Lower lobe of right lung (tissue), 2 donors: ENCODE measurements at regions not wholly inside any gene's neighbourhood (a gene's known extent, or its start where the extent isn't known, plus 50 kb on each side); places are given as distances from the start of the nearest gene placed in this dataset.

ENCODE experiments used
- ATAC-seq, 2 donors: fragments of 200-7000 bp; cut with Tn5 transposase; one replicate each; pipeline ENCODE4 v1.9.1; 2020 to 2022; ENCODE audit warnings: mild to moderate bottlenecking in 2 of 2, moderate library complexity in 2 of 2
- DNase-seq: peaks from one replicate; pipeline ENCODE4 v3.0.0-alpha.2; 2020
- H3K27ac ChIP-seq: fragments of 200-600 bp; one replicate; pipeline ENCODE4 v1.8.0; 2022
- H3K27me3 ChIP-seq: fragments of 200-600 bp; one replicate; pipeline ENCODE4 v1.8.0; 2022; ENCODE audit warnings: low read depth
- H3K36me3 ChIP-seq: fragments of 200-600 bp; one replicate; pipeline ENCODE4 v1.8.0; 2022; ENCODE audit warnings: mild to moderate bottlenecking
- H3K4me1 ChIP-seq: fragments of 200-600 bp; one replicate; pipeline ENCODE4 v1.8.0; 2022
- H3K4me3 ChIP-seq: fragments of 200-600 bp; one replicate; pipeline ENCODE4 v1.8.0; 2022; ENCODE audit warnings: mild to moderate bottlenecking
- H3K9me3 ChIP-seq: fragments of 200-600 bp; one replicate; pipeline ENCODE4 v1.8.0; 2022
- intact Hi-C: fragments of 100-400 bp; cut with DNase I; formaldehyde crosslinking; loops from one replicate; pipeline ENCODE4 v1.11.0; 2022
- TF ChIP-seq, protein P1 (sequence below): fragments of 200-600 bp; IDR thresholded peaks from one replicate; pipeline ENCODE4 v1.8.0; 2022; ENCODE audit warnings: antibody characterized with exemption, mild to moderate bottlenecking
- donor health status: DM: no; HTN: yes; CAD: no; lungs with severe emphysema.

DNA sequence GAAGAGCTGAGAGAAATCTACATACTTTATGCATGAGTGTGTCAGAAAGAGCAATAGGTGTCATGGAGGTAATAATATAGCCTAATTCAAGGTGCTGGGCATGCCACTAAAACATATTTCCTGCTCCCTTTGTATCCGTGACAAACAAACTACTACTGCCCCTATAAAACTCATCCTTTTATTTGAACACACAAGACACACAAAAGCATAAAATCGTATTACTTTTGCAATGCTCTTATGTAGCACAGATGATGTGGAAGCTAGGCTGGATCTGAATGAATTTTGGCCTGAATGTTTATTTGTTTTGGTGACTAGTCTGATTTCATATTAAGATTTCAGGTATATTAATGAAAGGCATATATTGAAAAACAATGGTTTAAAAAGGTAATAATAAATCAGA lies 239.3 kb upstream of the NEGR1 start:
- H3K27ac ChIP-seq, result no peak overlapping the region
- H3K36me3 ChIP-seq, result no peaks in the 10 kb centered on the region
- H3K4me3 ChIP-seq, result no peak overlapping the region
- TF ChIP-seq, protein P1, sequence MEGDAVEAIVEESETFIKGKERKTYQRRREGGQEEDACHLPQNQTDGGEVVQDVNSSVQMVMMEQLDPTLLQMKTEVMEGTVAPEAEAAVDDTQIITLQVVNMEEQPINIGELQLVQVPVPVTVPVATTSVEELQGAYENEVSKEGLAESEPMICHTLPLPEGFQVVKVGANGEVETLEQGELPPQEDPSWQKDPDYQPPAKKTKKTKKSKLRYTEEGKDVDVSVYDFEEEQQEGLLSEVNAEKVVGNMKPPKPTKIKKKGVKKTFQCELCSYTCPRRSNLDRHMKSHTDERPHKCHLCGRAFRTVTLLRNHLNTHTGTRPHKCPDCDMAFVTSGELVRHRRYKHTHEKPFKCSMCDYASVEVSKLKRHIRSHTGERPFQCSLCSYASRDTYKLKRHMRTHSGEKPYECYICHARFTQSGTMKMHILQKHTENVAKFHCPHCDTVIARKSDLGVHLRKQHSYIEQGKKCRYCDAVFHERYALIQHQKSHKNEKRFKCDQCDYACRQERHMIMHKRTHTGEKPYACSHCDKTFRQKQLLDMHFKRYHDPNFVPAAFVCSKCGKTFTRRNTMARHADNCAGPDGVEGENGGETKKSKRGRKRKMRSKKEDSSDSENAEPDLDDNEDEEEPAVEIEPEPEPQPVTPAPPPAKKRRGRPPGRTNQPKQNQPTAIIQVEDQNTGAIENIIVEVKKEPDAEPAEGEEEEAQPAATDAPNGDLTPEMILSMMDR, result no peak
- ATAC-seq (no peak), DNase-seq (no peak)
- H3K27me3 ChIP-seq, result no peaks in the 10 kb centered on the region
- intact Hi-C loops, result no loop called here
- no peaks in the 10 kb centered on the region for H3K9me3 ChIP-seq
- no peaks in the 10 kb centered on the region for H3K4me1 ChIP-seq

DNA sequence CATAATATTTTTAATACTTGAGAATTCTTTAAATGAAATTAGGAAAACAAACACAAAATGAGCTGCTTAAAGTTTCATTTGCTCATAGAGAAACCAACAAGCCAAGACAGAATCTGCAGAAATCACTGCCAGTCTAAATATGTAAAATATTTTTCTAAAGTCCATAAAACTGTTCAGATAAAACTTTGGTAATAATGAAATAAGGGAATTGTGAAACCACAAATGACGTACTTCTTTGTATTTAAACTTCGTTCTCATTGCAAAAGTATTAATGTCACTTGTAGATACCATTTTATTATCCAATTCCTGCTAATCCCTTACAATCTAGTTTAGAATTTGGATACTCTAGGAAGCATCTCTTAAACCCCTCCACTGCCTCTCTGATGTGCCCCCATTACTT lies 234.5 kb upstream of the NEGR1 start:
- no peak overlapping the region for H3K4me3 ChIP-seq
- H3K27me3 ChIP-seq, result no peaks in the 10 kb centered on the region
- no peaks in the 10 kb centered on the region for H3K4me1 ChIP-seq
- intact Hi-C loops, result no loop called here
- no peak for DNase-seq
- no peaks in the 10 kb centered on the region for H3K9me3 ChIP-seq
- H3K27ac ChIP-seq, result no peak overlapping the region
- no peaks in the 10 kb centered on the region for H3K36me3 ChIP-seq
- ATAC-seq, result no peak
- TF ChIP-seq, protein P1, result no peak

DNA sequence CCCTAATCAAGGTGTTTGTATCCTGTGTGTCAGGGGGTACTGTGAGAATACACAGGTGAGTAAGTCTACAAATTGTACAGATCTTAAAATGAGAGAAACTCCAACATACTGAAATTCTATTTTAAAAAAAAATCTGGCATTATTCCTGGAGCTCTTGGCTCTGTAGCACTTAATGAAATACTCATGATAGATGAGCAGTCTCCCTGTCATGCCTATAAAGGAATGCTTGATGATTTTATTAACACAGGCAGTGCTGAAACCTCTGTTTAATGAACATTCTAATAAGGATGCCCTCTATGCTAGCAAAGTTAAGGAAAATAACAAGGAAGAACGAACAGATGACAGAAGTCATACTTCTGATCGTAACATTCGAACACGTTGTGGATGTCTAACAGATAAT lies 233.9 kb upstream of the NEGR1 start:
- TF ChIP-seq, protein P1, result no peak
- Histone ChIP-seq H3K27me3 (no peaks in the 10 kb centered on the region), H3K36me3 (no peaks in the 10 kb centered on the region), H3K9me3 (no peaks in the 10 kb centered on the region), H3K4me1 (no peaks in the 10 kb centered on the region), H3K27ac (no peak overlapping the region), H3K4me3 (no peak overlapping the region)
- DNase-seq (no peak), ATAC-seq (no peak)
- intact Hi-C loops, result no loop called here

DNA sequence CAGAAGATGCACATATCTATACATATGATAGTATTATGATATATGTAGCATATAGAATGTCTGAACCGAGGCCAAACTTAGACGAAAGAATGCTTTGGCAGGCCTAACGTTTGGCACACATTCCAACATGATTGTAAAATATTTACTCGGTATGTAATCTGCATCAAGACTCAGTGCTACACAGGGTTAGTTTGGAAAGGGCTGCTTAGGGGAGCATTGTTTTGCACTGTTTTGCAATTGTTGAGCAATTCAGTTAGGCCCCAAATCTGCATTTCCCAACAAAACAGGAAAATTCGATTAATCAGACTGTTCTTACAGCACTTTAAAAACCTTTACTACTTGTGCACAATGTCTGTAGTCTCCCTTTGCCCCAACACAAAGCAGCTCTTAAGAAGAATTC lies 216.0 kb upstream of the NEGR1 start:
- Histone ChIP-seq H3K4me1 (no peaks in the 10 kb centered on the region), H3K36me3 (no peaks in the 10 kb centered on the region), H3K4me3 (no peak overlapping the region), H3K27ac (no peak overlapping the region), H3K9me3 (no peaks in the 10 kb centered on the region), H3K27me3 (no peaks in the 10 kb centered on the region)
- intact Hi-C loops, result no loop called here
- no peak for ATAC-seq
- TF ChIP-seq, protein P1, result no peak
- no peak for DNase-seq

DNA sequence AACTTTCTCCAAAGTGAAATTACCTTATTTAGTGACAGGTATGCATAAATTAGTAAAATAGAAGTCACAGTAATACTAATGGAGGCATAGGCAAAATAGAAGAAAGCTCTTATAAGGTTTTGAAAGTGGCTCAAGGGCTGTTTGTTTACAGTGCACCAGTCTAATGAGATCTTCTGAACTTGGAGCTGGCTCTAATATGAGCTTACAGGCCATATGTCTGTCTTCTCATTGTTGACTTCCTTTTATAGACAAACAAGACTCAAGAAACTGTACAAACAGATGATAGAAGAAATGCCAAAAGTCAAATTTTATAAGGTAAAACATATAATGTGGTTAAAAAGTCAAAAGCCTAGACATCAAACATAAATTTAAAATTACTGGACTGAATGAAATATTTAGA lies 207.5 kb upstream of the NEGR1 start:
- TF ChIP-seq, protein P1, result no peak
- Histone ChIP-seq H3K4me1 (no peaks in the 10 kb centered on the region), H3K36me3 (no peaks in the 10 kb centered on the region), H3K27me3 (no peaks in the 10 kb centered on the region), H3K27ac (no peak overlapping the region), H3K9me3 (no peaks in the 10 kb centered on the region), H3K4me3 (no peak overlapping the region)
- DNase-seq (no peak), ATAC-seq (no peak)
- intact Hi-C loops, result no loop called here

DNA sequence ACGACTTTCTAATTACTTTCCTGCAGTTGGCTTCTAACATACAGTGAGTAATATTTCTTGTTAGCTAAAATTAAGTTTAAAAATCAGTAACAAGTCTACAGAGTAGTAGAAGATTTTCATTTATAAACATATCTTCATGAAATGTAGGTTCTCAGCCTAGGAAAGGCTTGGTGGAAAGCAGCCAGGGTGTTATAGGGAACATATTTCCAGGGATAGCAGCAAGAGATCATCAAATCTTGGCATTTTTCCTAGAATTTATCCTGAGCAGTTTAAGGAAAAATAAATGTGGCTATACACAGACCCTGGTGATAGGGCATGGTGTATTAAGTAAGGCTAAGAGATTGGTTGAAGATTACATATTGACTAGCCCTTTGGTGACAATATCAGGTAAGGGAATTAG lies 203.5 kb upstream of the NEGR1 start:
- Histone ChIP-seq H3K4me1 (no peaks in the 10 kb centered on the region), H3K27me3 (no peaks in the 10 kb centered on the region), H3K9me3 (no peaks in the 10 kb centered on the region), H3K36me3 (no peaks in the 10 kb centered on the region), H3K27ac (no peak overlapping the region), H3K4me3 (no peak overlapping the region)
- TF ChIP-seq, protein P1, result no peak
- DNase-seq (no peak), ATAC-seq (no peak)
- intact Hi-C loops, result no loop called here
